Thoracic aorta (tissue), 2 donors: ENCODE measurements at regions not wholly inside any gene's neighbourhood (a gene's known extent, or its start where the extent isn't known, plus 50 kb on each side); places are given as distances from the start of the nearest gene placed in this dataset.

Source experiments
- ATAC-seq: fragments of 150-250 bp; one replicate; pipeline ENCODE4 v1.8.0; 2017; ENCODE audit warnings: low read depth; ENCODE audit not compliant: insufficient number of reproducible peaks, low FRiP score
- DNase-seq: peaks from one replicate; pipeline ENCODE4 v3.0.0-alpha.2; 2020; ENCODE audit warnings: low spot score
- H3K27ac ChIP-seq, 2 donors: fragments of 200-600 bp; sonication (generic); 1 replicate in 1 of 2; 2 replicates in 1 of 2; pipeline ENCODE4 v1.5.1; 2016; ENCODE audit warnings: mild to moderate bottlenecking in 2 of 2, moderate library complexity in 2 of 2
- H3K27me3 ChIP-seq: fragments of 200-600 bp; sonication (generic); replicated peaks from 2 replicates; pipeline ENCODE4 v1.6.0; 2016; ENCODE audit warnings: mild to moderate bottlenecking; ENCODE audit not compliant: insufficient read depth
- H3K36me3 ChIP-seq: fragments of 200-600 bp; sonication (generic); one replicate; pipeline ENCODE4 v1.5.1; 2016
- H3K4me1 ChIP-seq, 2 donors: fragments of 200-600 bp; sonication (generic); 1 replicate in 1 of 2; 2 replicates in 1 of 2; pipeline versions ENCODE4 v1.5.1 to v1.6.0; 2016; ENCODE audit warnings: low read depth in 2 of 2, mild to moderate bottlenecking in 1 of 2; ENCODE audit not compliant: control insufficient read depth in 1 of 2
- H3K4me3 ChIP-seq: fragments of 200-600 bp; sonication (generic); 2 replicates; pipeline ENCODE4 v1.5.1; 2016; ENCODE audit warnings: mild to moderate bottlenecking
- H3K9me3 ChIP-seq: fragments of 200-600 bp; sonication (generic); 2 replicates; pipeline ENCODE4 v1.5.1; 2016
- CTCF ChIP-seq: fragments of 200-600 bp; sonication (generic); IDR thresholded peaks from one replicate; pipeline ENCODE4 v1.5.1; 2019; ENCODE audit warnings: antibody characterized with exemption

DNA sequence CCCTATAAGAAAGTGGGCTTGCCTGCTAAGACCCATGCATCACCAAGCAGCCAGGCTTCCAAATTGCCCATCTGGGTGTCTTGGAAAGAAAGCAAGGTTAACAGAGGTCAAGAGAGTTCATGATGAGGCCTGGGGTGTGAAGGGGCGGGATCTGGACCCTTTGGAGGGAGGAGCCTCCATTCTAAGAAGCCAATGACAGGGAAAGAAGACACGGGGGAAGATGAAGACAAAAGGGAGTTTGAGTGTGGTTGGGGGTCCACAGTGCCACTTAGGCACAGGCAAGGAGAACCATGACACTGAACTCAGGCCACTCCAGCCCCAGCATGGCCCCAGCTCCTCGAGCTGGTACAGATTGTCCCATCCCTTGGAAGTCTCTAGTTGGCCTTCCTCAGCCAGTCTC, 350.2 kb upstream of the TSHZ3 start:
- no peak for DNase-seq
- Histone ChIP-seq H3K27me3 (no peaks in the 10 kb centered on the region), H3K27ac (no peak overlapping the region), H3K4me3 (no peak overlapping the region), H3K36me3 (no peaks in the 10 kb centered on the region), H3K9me3 (no peaks in the 10 kb centered on the region), H3K4me1 (no peaks in the 10 kb centered on the region)
- ATAC-seq, result no peak
- no peak for TF ChIP-seq CTCF

- H3K4me1 ChIP-seq, result no peaks in the 10 kb centered on the region
- ATAC-seq (no peak), DNase-seq (no peak)
- no peak overlapping the region for H3K4me3 ChIP-seq
- H3K36me3 ChIP-seq, result no peaks in the 10 kb centered on the region
- no peaks in the 10 kb centered on the region for H3K9me3 ChIP-seq
- no peaks in the 10 kb centered on the region for H3K27me3 ChIP-seq
- H3K27ac ChIP-seq, result no peak overlapping the region
- TF ChIP-seq CTCF, result no peak
These were observed 351.9 kb upstream of the TSHZ3 start for GRCh38 chr19:31701146-31701545.

DNA sequence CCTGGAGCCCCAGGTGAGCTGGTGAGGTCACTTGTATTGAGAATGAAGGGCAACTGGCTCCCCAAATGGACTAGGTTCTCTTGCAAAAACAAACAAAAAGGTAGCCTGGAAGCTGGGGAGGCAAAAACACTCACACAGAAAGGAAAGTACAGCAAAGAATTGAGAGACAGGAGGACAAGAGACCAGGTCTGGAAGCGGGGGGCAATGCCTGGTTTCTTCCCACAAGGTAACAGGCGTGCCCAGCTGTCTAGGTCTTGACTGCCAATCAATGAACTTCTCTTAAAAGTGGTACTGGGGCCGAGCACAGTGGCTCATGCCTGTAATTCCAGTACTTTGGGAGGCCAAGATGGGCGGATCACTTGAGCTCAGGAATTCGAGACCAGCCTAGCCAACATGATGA, 356.4 kb upstream of the TSHZ3 start:
- H3K36me3 ChIP-seq, result no peaks in the 10 kb centered on the region
- no peak for DNase-seq
- no peak for ATAC-seq

GRCh38 chr19:31706131-31706530, 356.9 kb upstream of the TSHZ3 start:
- no peak overlapping the region for H3K27ac ChIP-seq
- TF ChIP-seq CTCF, result no peak
- no peak overlapping the region for H3K4me3 ChIP-seq
- no peaks in the 10 kb centered on the region for H3K27me3 ChIP-seq
- H3K4me1 ChIP-seq, result no peaks in the 10 kb centered on the region
- DNase-seq (no peak), ATAC-seq (no peak)
- no peaks in the 10 kb centered on the region for H3K9me3 ChIP-seq
- no peaks in the 10 kb centered on the region for H3K36me3 ChIP-seq

More for the DNA sequence above, 356.4 kb upstream of the TSHZ3 start:
- Histone ChIP-seq H3K27me3 (no peaks in the 10 kb centered on the region), H3K9me3 (no peaks in the 10 kb centered on the region), H3K4me1 (no peaks in the 10 kb centered on the region), H3K4me3 (no peak overlapping the region), H3K27ac (no peak overlapping the region)
- TF ChIP-seq CTCF, result no peak

GRCh38 chr19:31706691-31707620, 357.7 kb upstream of the TSHZ3 start:
- Histone ChIP-seq H3K27me3 (no peaks in the 10 kb centered on the region), H3K9me3 (no peaks in the 10 kb centered on the region), H3K4me3 (no peak overlapping the region), H3K27ac (no peak overlapping the region), H3K4me1 (no peaks in the 10 kb centered on the region), H3K36me3 (no peaks in the 10 kb centered on the region)
- ATAC-seq (no peak), DNase-seq (no peak)
- TF ChIP-seq CTCF, result no peak
